ENCODE measurements at regions not wholly inside any gene's neighbourhood (a gene's known extent, or its start where the extent isn't known, plus 50 kb on each side); places are given as distances from the start of the nearest gene placed in this dataset.

- no peak for TF ChIP-seq CTCF (IDR thresholded peaks at IDR 0.05; ENCODE audit: low read length)
- no peak for TF ChIP-seq EZH2 (optimal IDR thresholded peaks at IDR 0.05; ENCODE audit: low read depth, low read length)
- no peak for TF ChIP-seq EZH2phosphoT487 (IDR thresholded peaks at IDR 0.05; ENCODE audit: low read length)
Measured at GRCh38 chr15:45941367-45941766, 306.5 kb downstream of the SQOR start.

Measured in MM.1S (cell line).